Lower leg skin (tissue), 3 donors: ENCODE measurements at regions not wholly inside any gene's neighbourhood (a gene's known extent, or its start where the extent isn't known, plus 50 kb on each side); places are given as distances from the start of the nearest gene placed in this dataset.

Experiments
- CTCF ChIP-seq, 3 donors: fragments of 450-650 bp; IDR thresholded peaks; one replicate each; pipeline ENCODE4 v1.5.1; 2016; ENCODE audit warnings: antibody characterized with exemption in 3 of 3, mild to moderate bottlenecking in 3 of 3, moderate library complexity in 2 of 3
- POLR2A ChIP-seq, 2 donors: fragments of 450-650 bp; IDR thresholded peaks; one replicate each; pipeline ENCODE4 v1.6.1; 2016 to 2017; ENCODE audit warnings: antibody characterized with exemption in 2 of 2, mild to moderate bottlenecking in 1 of 2, moderate library complexity in 1 of 2

DNA sequence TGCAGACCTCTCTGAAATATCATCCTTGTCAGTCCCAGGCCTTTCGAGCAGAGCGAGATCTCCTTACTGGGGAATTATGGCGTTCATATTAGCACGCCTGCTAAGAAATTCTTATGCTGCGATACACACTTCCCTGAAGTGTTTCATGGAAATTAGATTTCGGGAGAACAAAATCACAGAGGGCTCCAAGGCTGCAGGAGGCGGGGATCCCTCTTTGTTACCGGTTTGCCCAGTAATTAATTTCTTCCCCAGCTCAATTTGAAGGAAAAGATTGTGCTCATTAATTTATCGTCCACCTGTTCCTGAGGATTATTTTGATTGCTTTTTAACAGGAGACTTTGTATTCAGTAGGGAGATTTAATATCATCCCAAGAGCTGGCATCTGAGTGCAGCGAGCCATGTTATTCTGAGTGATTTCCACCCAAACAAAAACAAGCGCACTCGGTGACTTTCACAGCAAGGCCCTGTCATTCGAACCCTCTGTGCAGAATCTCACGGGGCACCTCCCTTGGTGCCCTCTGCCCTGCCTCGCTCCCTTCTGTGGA, 202.3 kb upstream of the GALNT2 start:
- no peak for TF ChIP-seq CTCF (IDR thresholded peaks at IDR 0.05)
- TF ChIP-seq POLR2A (IDR thresholded peaks at IDR 0.05) = no peak
